GM23338 (cell line): ENCODE measurements at regions not wholly inside any gene's neighbourhood (a gene's known extent, or its start where the extent isn't known, plus 50 kb on each side); places are given as distances from the start of the nearest gene placed in this dataset.

Source experiments
- ATAC-seq: fragments of 200-7000 bp; cut with Tn5 transposase; 3 replicates; pipeline ENCODE4 v1.9.1; 2020
- DNase-seq: peaks from one replicate; pipeline ENCODE4 v3.0.0-alpha.2; 2015; ENCODE audit warnings: low spot score
- H2AFZ ChIP-seq: fragments of 200-600 bp; sonication (generic); 2 replicates; pipeline ENCODE4 v1.8.0; 2016; ENCODE audit warnings: antibody characterized with exemption, mild to moderate bottlenecking, moderate library complexity
- H3F3A ChIP-seq: fragments of 200-600 bp; sonication (generic); replicated peaks from 2 replicates; pipeline ENCODE4 v1.8.0; 2017; ENCODE audit warnings: antibody characterized with exemption, mixed run types, low read depth
- H3K27ac ChIP-seq: fragments of 200-600 bp; sonication (generic); 2 replicates; pipeline ENCODE4 v1.6.1; 2016; ENCODE audit warnings: low read depth
- H3K27me3 ChIP-seq: fragments of 200-600 bp; sonication (generic); 2 replicates; pipeline ENCODE4 v1.8.0; 2016; ENCODE audit warnings: mild to moderate bottlenecking, mixed run types, moderate library complexity; ENCODE audit not compliant: insufficient read depth
- H3K36me3 ChIP-seq: fragments of 200-600 bp; sonication (generic); 2 replicates; pipeline ENCODE4 v1.8.0; 2016; ENCODE audit warnings: mild to moderate bottlenecking; ENCODE audit not compliant: insufficient read depth
- H3K4me1 ChIP-seq: fragments of 200-600 bp; sonication (generic); 2 replicates; pipeline ENCODE4 v1.8.0; 2016; ENCODE audit warnings: mild to moderate bottlenecking, moderate library complexity; ENCODE audit not compliant: insufficient read depth
- H3K4me2 ChIP-seq: fragments of 200-600 bp; sonication (generic); 2 replicates; pipeline ENCODE4 v1.7.1; 2017; ENCODE audit warnings: mixed run types
- H3K4me3 ChIP-seq: fragments of 200-600 bp; sonication (generic); 2 replicates; pipeline ENCODE4 v1.6.1; 2016; ENCODE audit warnings: mixed run types
- H3K79me2 ChIP-seq: fragments of 200-600 bp; sonication (generic); replicated peaks from 2 replicates; pipeline ENCODE4 v1.8.0; 2017; ENCODE audit warnings: mild to moderate bottlenecking; ENCODE audit not compliant: insufficient read depth
- H3K9me2 ChIP-seq: fragments of 200-600 bp; sonication (generic); 2 replicates; pipeline ENCODE4 v1.8.0; 2017; ENCODE audit not compliant: insufficient read depth
- H4K20me1 ChIP-seq: fragments of 200-600 bp; sonication (generic); replicated peaks from 2 replicates; pipeline ENCODE4 v1.8.0; 2017; ENCODE audit warnings: mild to moderate bottlenecking; ENCODE audit not compliant: insufficient read depth
- H3K27ac Mint-ChIP-seq: 2 replicates; pipeline ENCODE4 v1.8.0; 2020; ENCODE audit warnings: inconsistent platforms, mild to moderate bottlenecking, moderate library complexity, mixed read lengths
- H3K27me3 Mint-ChIP-seq: 3 replicates; pipeline ENCODE4 v1.8.0; 2022; ENCODE audit warnings: low read depth, mild to moderate bottlenecking, moderate library complexity, mixed read lengths, inconsistent platforms; ENCODE audit not compliant: insufficient read depth, poor library complexity
- H3K36me3 Mint-ChIP-seq: 3 replicates; pipeline ENCODE4 v1.8.0; 2021; ENCODE audit warnings: low read depth, mild to moderate bottlenecking, inconsistent platforms, moderate library complexity, mixed read lengths
- H3K4me1 Mint-ChIP-seq: 3 replicates; pipeline ENCODE4 v1.8.0; 2020; ENCODE audit warnings: mild to moderate bottlenecking, inconsistent platforms, mixed read lengths
- H3K4me3 Mint-ChIP-seq: 3 replicates; pipeline ENCODE4 v1.8.0; 2021; ENCODE audit warnings: moderate library complexity, mild to moderate bottlenecking, inconsistent platforms, mixed read lengths
- H3K9me3 Mint-ChIP-seq: 3 replicates; pipeline ENCODE4 v1.8.0; 2020; ENCODE audit warnings: moderate library complexity, mild to moderate bottlenecking, inconsistent platforms, mixed read lengths
- CREB1 ChIP-seq: fragments of 250-450 bp; sonication (Bioruptor Pico); IDR thresholded peaks from 2 replicates; pipeline ENCODE4 v1.5.0; 2020; ENCODE audit warnings: low read depth, mild to moderate bottlenecking, moderate library complexity
- CTCF ChIP-seq, 2 experiments: fragments of 200-600 bp in 1 of 2; sonication (generic) in 1 of 2; conservative IDR thresholded peaks; 2 replicates each; pipeline versions ENCODE4 v1.5.1 to v1.6.1; 2016 to 2017; ENCODE audit warnings: antibody characterized with exemption in 2 of 2, low read depth in 2 of 2, mild to moderate bottlenecking in 2 of 2, moderate library complexity in 1 of 2
- ETS1 ChIP-seq: IDR thresholded peaks from 2 replicates; pipeline ENCODE4 v1.6.1; 2016; ENCODE audit warnings: antibody characterized with exemption
- EZH2phosphoT487 ChIP-seq: fragments of 200-600 bp; sonication (generic); IDR thresholded peaks from one replicate; pipeline ENCODE4 v1.8.1; 2018; ENCODE audit warnings: antibody characterized with exemption; ENCODE audit not compliant: unreplicated experiment
- JUNB ChIP-seq: IDR thresholded peaks from one replicate; pipeline ENCODE4 v1.6.1; 2016; ENCODE audit warnings: antibody characterized with exemption; ENCODE audit not compliant: unreplicated experiment
- NANOG ChIP-seq: IDR thresholded peaks from 2 replicates; pipeline ENCODE4 v1.6.1; 2016; ENCODE audit warnings: antibody characterized with exemption, borderline replicate concordance
- POLR2AphosphoS5 ChIP-seq: IDR thresholded peaks from 2 replicates; pipeline ENCODE4 v1.6.1; 2016; ENCODE audit warnings: antibody characterized with exemption, low read depth
- REST ChIP-seq: IDR thresholded peaks from one replicate; pipeline ENCODE4 v1.6.1; 2018; ENCODE audit warnings: antibody characterized with exemption; ENCODE audit not compliant: unreplicated experiment
- ZNF114 ChIP-seq: fragments of 250-450 bp; sonication (Bioruptor Pico); IDR thresholded peaks from 2 replicates; pipeline ENCODE4 v1.5.0; 2020; ENCODE audit warnings: mild to moderate bottlenecking, moderate library complexity
- ZNF331 ChIP-seq: fragments of 250-450 bp; sonication (Bioruptor Pico); IDR thresholded peaks from 2 replicates; pipeline ENCODE4 v1.5.0; 2020; ENCODE audit warnings: low read depth, mild to moderate bottlenecking, moderate library complexity

GRCh38 chr9:109710830-109711229 lies 69.2 kb upstream of the PALM2AKAP2 start (continued):
- TF ChIP-seq ETS1, result no peak
- TF ChIP-seq ZNF114 (CRISPR knock-in tag), result no peak
- no peak for TF ChIP-seq ZNF331
- TF ChIP-seq NANOG, result no peak
- no peak for TF ChIP-seq CTCF (conservative IDR thresholded peaks at IDR 0.05; ENCODE audit: low read depth in 2 of 2)
- TF ChIP-seq CREB1 (CRISPR knock-in tag), result no peak
- TF ChIP-seq JUNB, result no peak
- no peak for TF ChIP-seq EZH2phosphoT487
- TF ChIP-seq POLR2AphosphoS5, result no peak

- Mint-ChIP-seq H3K9me3 (no peaks in the 10 kb centered on the region), H3K36me3 (no peaks in the 10 kb centered on the region), H3K27ac (no peak overlapping the region), H3K4me3 (no peak overlapping the region), H3K4me1 (no peaks in the 10 kb centered on the region), H3K27me3 (no peaks in the 10 kb centered on the region)
- Histone ChIP-seq H3K79me2 (no peaks in the 10 kb centered on the region), H3K27me3 (no peaks in the 10 kb centered on the region), H3F3A (no peaks in the 10 kb centered on the region), H3K4me1 (no peaks in the 10 kb centered on the region), H3K27ac (no peak overlapping the region), H3K9me2 (no peaks in the 10 kb centered on the region), H3K36me3 (no peaks in the 10 kb centered on the region), H3K4me2 (no peak overlapping the region), H2AFZ (peak overlapping the region; percentile 63; the same call in 1 of the 2 replicates), H3K4me3 (no peak overlapping the region), H4K20me1 (no peaks in the 10 kb centered on the region)
- DNase-seq, result no peak
- ATAC-seq, result no peak; the same call in 2 of the 3 replicates
- TF ChIP-seq REST (no peak), NANOG (no peak), CTCF (conservative IDR thresholded peaks at IDR 0.05; ENCODE audit: low read depth in 2 of 2) (no peak), ETS1 (no peak)
These were observed 64.7 kb upstream of the PALM2AKAP2 start for GRCh38 chr9:109715344-109715743.
